ENCODE measurements at regions not wholly inside any gene's neighbourhood (a gene's known extent, or its start where the extent isn't known, plus 50 kb on each side); places are given as distances from the start of the nearest gene placed in this dataset.

- TF ChIP-seq HBP1 (CRISPR knock-in tag; IDR thresholded peaks at IDR 0.05; ENCODE audit: low read depth) (no peak), REST (IDR thresholded peaks at IDR 0.05; ENCODE audit: borderline replicate concordance in 1 of 2, low read depth in 1 of 2, low read length in 2 of 2) (no peak), PCBP1 (IDR thresholded peaks at IDR 0.05; ENCODE audit: borderline replicate concordance, low read depth, low read length) (no peak), ZNF431 (CRISPR knock-in tag; IDR thresholded peaks at IDR 0.05; ENCODE audit: borderline replicate concordance, low read depth) (no peak), CTCF (CRISPR knock-in tag; IDR thresholded peaks at IDR 0.05) (no peak), TFAP4 (IDR thresholded peaks at IDR 0.05; ENCODE audit: borderline replicate concordance, low read depth) (no peak), ZNF232 (CRISPR knock-in tag; IDR thresholded peaks at IDR 0.05; ENCODE audit: borderline replicate concordance) (no peak), SNAPC4 (CRISPR knock-in tag; IDR thresholded peaks at IDR 0.05) (no peak), EHMT2 (IDR thresholded peaks at IDR 0.05; ENCODE audit: borderline replicate concordance, low read depth, low read length) (no peak), ELF4 (CRISPR knock-in tag; IDR thresholded peaks at IDR 0.05; ENCODE audit: borderline replicate concordance) (no peak), CREB1 (IDR thresholded peaks at IDR 0.05) (no peak), CREB1 (CRISPR knock-in tag; IDR thresholded peaks at IDR 0.05) (no peak), SETDB1 (CRISPR knock-in tag; IDR thresholded peaks at IDR 0.05; ENCODE audit: borderline replicate concordance) (no peak)
Observed at GRCh38 chr6:150691463-150691862, 91.8 kb downstream of the PLEKHG1 start.

Data from HepG2 (cell line).